Ishikawa (cell line): ENCODE measurements at regions not wholly inside any gene's neighbourhood (a gene's known extent, or its start where the extent isn't known, plus 50 kb on each side); places are given as distances from the start of the nearest gene placed in this dataset.

Experiments used
- CEBPB ChIP-seq: IDR thresholded peaks from 2 replicates; pipeline ENCODE4 v1.6.1; 2012
- CREB1 ChIP-seq: IDR thresholded peaks from 2 replicates; pipeline ENCODE4 v1.6.1; 2012; ENCODE audit warnings: low read depth
- EGR1 ChIP-seq: IDR thresholded peaks from 2 replicates; pipeline ENCODE4 v1.6.1; 2012
- EP300 ChIP-seq: IDR thresholded peaks from 2 replicates; pipeline ENCODE4 v1.6.1; 2012; ENCODE audit warnings: borderline replicate concordance
- FOXM1 ChIP-seq: IDR thresholded peaks from 2 replicates; pipeline ENCODE4 v1.6.1; 2012; ENCODE audit warnings: low read depth, borderline replicate concordance
- MAX ChIP-seq: IDR thresholded peaks from 2 replicates; pipeline ENCODE4 v1.6.1; 2012
- NFIC ChIP-seq: IDR thresholded peaks from 2 replicates; pipeline ENCODE4 v1.6.1; 2012
- RAD21 ChIP-seq: IDR thresholded peaks from 2 replicates; pipeline ENCODE4 v1.6.1; 2012; ENCODE audit warnings: low read depth
- REST ChIP-seq: IDR thresholded peaks from 2 replicates; pipeline ENCODE4 v1.6.1; 2012; ENCODE audit warnings: low read depth, mild to moderate bottlenecking
- TAF1 ChIP-seq: IDR thresholded peaks from 2 replicates; pipeline ENCODE4 v1.6.1; 2012; ENCODE audit warnings: low read depth, mild to moderate bottlenecking
- TCF12 ChIP-seq: IDR thresholded peaks from 2 replicates; pipeline ENCODE4 v1.6.1; 2012; ENCODE audit warnings: low read depth
- TEAD4 ChIP-seq: IDR thresholded peaks from 2 replicates; pipeline ENCODE4 v1.6.1; 2012
- USF1 ChIP-seq: IDR thresholded peaks from 2 replicates; pipeline ENCODE4 v1.6.1; 2012
- YY1 ChIP-seq: IDR thresholded peaks from 2 replicates; pipeline ENCODE4 v1.6.1; 2012; ENCODE audit warnings: low read depth
- ZBTB7A ChIP-seq: IDR thresholded peaks from 2 replicates; pipeline ENCODE4 v1.6.1; 2012; ENCODE audit warnings: low read depth

GRCh38 chr1:29460694-29461093, 224.4 kb downstream of the PTPRU start:
- TF ChIP-seq EGR1 (no peak), TAF1 (no peak), RAD21 (no peak), ZBTB7A (no peak), YY1 (no peak), USF1 (no peak)

GRCh38 chr1:29460041-29460610, 223.8 kb downstream of the PTPRU start:
- TF ChIP-seq TCF12: no peak
- TF ChIP-seq RAD21: no peak
- TF ChIP-seq YY1: no peak
- TF ChIP-seq REST: no peak
- no peak for TF ChIP-seq FOXM1
- TF ChIP-seq EP300: no peak
- TF ChIP-seq CEBPB: no peak
- TF ChIP-seq TEAD4: no peak
- no peak for TF ChIP-seq ZBTB7A
- no peak for TF ChIP-seq EGR1
- TF ChIP-seq USF1: no peak
- no peak for TF ChIP-seq NFIC
- TF ChIP-seq CREB1: no peak

GRCh38 chr1:29459620-29459945, 223.3 kb downstream of the PTPRU start:
- no peak for TF ChIP-seq TCF12
- no peak for TF ChIP-seq EGR1
- TF ChIP-seq TEAD4: no peak
- no peak for TF ChIP-seq USF1
- TF ChIP-seq FOXM1: no peak

- TF ChIP-seq YY1: no peak
- TF ChIP-seq TEAD4: no peak
- TF ChIP-seq MAX: no peak
- TF ChIP-seq TAF1: no peak
- TF ChIP-seq TCF12: no peak
- no peak for TF ChIP-seq ZBTB7A
- no peak for TF ChIP-seq FOXM1
- no peak for TF ChIP-seq USF1
These were observed 222.7 kb downstream of the PTPRU start for GRCh38 chr1:29458737-29459619.

- TF ChIP-seq EP300 (no peak), CREB1 (no peak), FOXM1 (no peak), USF1 (no peak), RAD21 (no peak), TCF12 (no peak), TAF1 (no peak), ZBTB7A (no peak), REST (no peak), CEBPB (no peak), EGR1 (no peak), YY1 (no peak), NFIC (no peak), MAX (no peak), TEAD4 (no peak)
These were observed 221.4 kb downstream of the PTPRU start for GRCh38 chr1:29457496-29458368.
